B cell (primary cell): ENCODE measurements at regions not wholly inside any gene's neighbourhood (a gene's known extent, or its start where the extent isn't known, plus 50 kb on each side); places are given as distances from the start of the nearest gene placed in this dataset.

Source experiments
- ATAC-seq: fragments of 200-7000 bp; cut with Tn5 transposase; one replicate; pipeline ENCODE4 v1.10.0; 2021; ENCODE audit warnings: low read depth, mild to moderate bottlenecking, moderate number of reproducible peaks, moderate library complexity
- CTCF ChIA-PET: fragments of 350-600 bp; sonication (Branson Sonifier 250); formaldehyde crosslinking; loops from one replicate; lab custom pipeline; 2021; ENCODE audit warnings: antibody characterized with exemption, inconsistent platforms; lab: Charles Lee
- POLR2A ChIA-PET: fragments of 350-600 bp; sonication (Branson Sonifier 250); formaldehyde crosslinking; loops from one replicate; lab custom pipeline; 2021; ENCODE audit warnings: antibody characterized with exemption; lab: Charles Lee
- DNase-seq: peaks from one replicate; pipeline ENCODE4 v3.0.0; 2013
- H2AFZ ChIP-seq: 2 replicates; pipeline ENCODE4 v1.6.1; 2012; ENCODE audit warnings: mild to moderate bottlenecking, low read depth, low read length; ENCODE audit not compliant: insufficient read depth, poor library complexity, severe bottlenecking
- H3K27ac ChIP-seq, 2 donors: 1 replicate in 1 of 2; 2 replicates in 1 of 2; pipeline ENCODE4 v1.5.1; 2012 to 2013; ENCODE audit warnings: low read length in 2 of 2, mild to moderate bottlenecking in 2 of 2, moderate library complexity in 1 of 2
- H3K27me3 ChIP-seq, 4 experiments: fragments of 200-600 bp in 1 of 4; sonication (generic) in 1 of 4; replicated peaks in 1 of 4; 1 replicate in 2 of 4; 2 replicates in 2 of 4; pipeline versions ENCODE4 v1.6.1 to v1.7.0; 2013 to 2016; ENCODE audit warnings: low read length in 3 of 4, mild to moderate bottlenecking in 2 of 4, mixed read lengths in 1 of 4, moderate library complexity in 1 of 4; ENCODE audit not compliant: insufficient read depth in 4 of 4, control insufficient read depth in 3 of 4; ENCODE audit errors: control extremely low read depth in 1 of 4
- H3K36me3 ChIP-seq, 2 experiments: replicated peaks in 1 of 2; 1 replicate in 1 of 2; 2 replicates in 1 of 2; pipeline versions ENCODE4 v1.6.1 to v1.7.1; 2013; ENCODE audit warnings: low read length in 1 of 2; ENCODE audit not compliant: insufficient read depth in 2 of 2, control insufficient read depth in 1 of 2; ENCODE audit errors: control extremely low read depth in 1 of 2, extremely low read depth in 1 of 2
- H3K4me1 ChIP-seq, 2 donors: fragments of 200-600 bp in 1 of 2; sonication (generic) in 1 of 2; 1 replicate in 1 of 2; 2 replicates in 1 of 2; pipeline versions ENCODE4 v1.5.1 to v1.6.1; 2013 to 2017; ENCODE audit warnings: low read length in 2 of 2; ENCODE audit not compliant: control insufficient read depth in 2 of 2, insufficient read depth in 2 of 2
- H3K4me2 ChIP-seq: replicated peaks from 2 replicates; pipeline ENCODE3; 2012; ENCODE audit warnings: mild to moderate bottlenecking, low read depth, low read length; ENCODE audit not compliant: poor library complexity, severe bottlenecking
- H3K4me3 ChIP-seq, 5 experiments: fragments of 200-600 bp in 1 of 5; sonication (generic) in 1 of 5; 1 replicate in 3 of 5; 2 replicates in 2 of 5; pipeline versions ENCODE4 v1.5.1 to v1.7.0; 2011 to 2016; ENCODE audit warnings: low read length in 4 of 5, mild to moderate bottlenecking in 4 of 5, low read depth in 2 of 5, control low read depth in 1 of 5, moderate library complexity in 1 of 5; ENCODE audit not compliant: insufficient read depth in 1 of 5; ENCODE audit errors: control extremely low read depth in 1 of 5, extremely low read depth in 1 of 5
- H3K79me2 ChIP-seq: fragments of 200-600 bp; sonication (generic); one replicate; pipeline ENCODE4 v1.6.0; 2016; ENCODE audit warnings: low read length; ENCODE audit not compliant: control insufficient read depth, insufficient read depth
- H3K9ac ChIP-seq: fragments of 200-600 bp; sonication (generic); 2 replicates; pipeline ENCODE4 v1.6.1; 2017; ENCODE audit warnings: mild to moderate bottlenecking, low read length, moderate library complexity
- H3K9me3 ChIP-seq, 3 donors: one replicate each; pipeline versions ENCODE4 v1.6.1 to v1.7.1; 2013; ENCODE audit warnings: low read length in 2 of 3; ENCODE audit not compliant: control insufficient read depth in 2 of 3, insufficient read depth in 1 of 3; ENCODE audit errors: control extremely low read depth in 1 of 3
- H4K20me1 ChIP-seq: 2 replicates; pipeline ENCODE4 v1.6.0; 2012; ENCODE audit warnings: mild to moderate bottlenecking, low read length; ENCODE audit not compliant: insufficient read depth, control insufficient read depth, poor library complexity, severe bottlenecking
- H3K27ac Mint-ChIP-seq: one replicate; pipeline ENCODE4 v1.8.0; 2021; ENCODE audit warnings: mixed read lengths
- H3K27me3 Mint-ChIP-seq: one replicate; pipeline ENCODE4 v1.8.0; 2021; ENCODE audit warnings: mixed read lengths
- H3K4me1 Mint-ChIP-seq: one replicate; pipeline ENCODE4 v1.8.0; 2021; ENCODE audit warnings: mixed read lengths
- H3K4me3 Mint-ChIP-seq: one replicate; pipeline ENCODE4 v1.8.0; 2021; ENCODE audit warnings: mixed read lengths
- H3K9me3 Mint-ChIP-seq: one replicate; pipeline ENCODE4 v1.8.0; 2022; ENCODE audit warnings: mixed read lengths; ENCODE audit not compliant: insufficient read depth
- CTCF ChIP-seq: fragments of 200-600 bp; IDR thresholded peaks from one replicate; pipeline ENCODE4 v1.8.0; 2022; ENCODE audit warnings: antibody characterized with exemption, mild to moderate bottlenecking
- EZH2 ChIP-seq: IDR thresholded peaks from 2 replicates; pipeline ENCODE4 v1.6.1; 2012; ENCODE audit warnings: borderline replicate concordance, low read depth, mild to moderate bottlenecking, moderate library complexity, low read length; ENCODE audit not compliant: insufficient read depth, poor library complexity, severe bottlenecking
- WGBS: methylation state at CpG from one replicate; pipeline ENCODE4 v1.1.5; 2013; ENCODE audit warnings: missing lambda C conversion rate; ENCODE audit not compliant: insufficient coverage; 5-methylcytosine and 5-hydroxymethylcytosine counted together
- intact Hi-C: fragments of 100-400 bp; cut with micrococcal nuclease; formaldehyde crosslinking; loops from one replicate; pipeline ENCODE4 v1.10.0; 2022

GRCh38 chr4:27090406-27090805 lies 229.8 kb downstream of the STIM2 start:
- 80% methylated on average over 3 of the region's 6 CpGs for WGBS
- Histone ChIP-seq H2AFZ (no peak overlapping the region), H3K9ac (no peak overlapping the region), H3K79me2 (no peaks in the 10 kb centered on the region), H3K4me2 (no peak overlapping the region), H3K27me3 (peaks cover 0 to 22% (median 13%) of the 10 kb centered on the region in 4 experiments), H3K36me3 (no peaks in the 10 kb centered on the region), H3K4me1 (peaks cover under 1 to 1% of the 10 kb centered on the region in 2 donors), H3K4me3 (no peak overlapping the region), H4K20me1 (no peaks in the 10 kb centered on the region), H3K27ac (no peak overlapping the region), H3K9me3 (peaks cover 0 to 4% (median 0%) of the 10 kb centered on the region in 3 donors)
- Mint-ChIP-seq H3K4me3 (no peak overlapping the region), H3K9me3 (no peaks in the 10 kb centered on the region), H3K4me1 (peaks cover 2% of the 10 kb centered on the region), H3K27ac (no peak overlapping the region), H3K27me3 (peaks cover 50% of the 10 kb centered on the region)
- no peak for TF ChIP-seq EZH2
- no peak for TF ChIP-seq CTCF
- intact Hi-C loops = no loop called here
- ATAC-seq (no peak), DNase-seq (no peak)
- ChIA-PET POLR2A (no interaction called here), CTCF (no interaction called here)

GRCh38 chr4:27094224-27094623 lies 233.6 kb downstream of the STIM2 start:
- Mint-ChIP-seq H3K27ac (no peak overlapping the region), H3K9me3 (no peaks in the 10 kb centered on the region), H3K4me1 (no peaks in the 10 kb centered on the region), H3K4me3 (no peak overlapping the region), H3K27me3 (peaks cover 23% of the 10 kb centered on the region)
- DNase-seq (no peak), ATAC-seq (no peak)
- Histone ChIP-seq H4K20me1 (no peaks in the 10 kb centered on the region), H3K4me2 (no peak overlapping the region), H3K27me3 (peaks cover 0 to 14% (median 0%) of the 10 kb centered on the region in 4 experiments), H3K9me3 (peaks cover 0 to 4% (median 0%) of the 10 kb centered on the region in 3 donors), H3K27ac (no peak overlapping the region), H3K9ac (no peak overlapping the region), H3K4me3 (no peak overlapping the region), H3K4me1 (no peaks in the 10 kb centered on the region), H3K79me2 (no peaks in the 10 kb centered on the region), H2AFZ (no peak overlapping the region), H3K36me3 (no peaks in the 10 kb centered on the region)
- no peak for TF ChIP-seq CTCF
- no peak for TF ChIP-seq EZH2
- ChIA-PET POLR2A (no interaction called here), CTCF (no interaction called here)
- WGBS = 77% methylated on average over 4 of the region's 6 CpGs
- intact Hi-C loops = no loop called here
